GM23338 (cell line): ENCODE measurements at regions not wholly inside any gene's neighbourhood (a gene's known extent, or its start where the extent isn't known, plus 50 kb on each side); places are given as distances from the start of the nearest gene placed in this dataset.

Experiments
- ATAC-seq: fragments of 200-7000 bp; cut with Tn5 transposase; 3 replicates; pipeline ENCODE4 v1.9.1; 2020
- DNase-seq: peaks from one replicate; pipeline ENCODE4 v3.0.0-alpha.2; 2015; ENCODE audit warnings: low spot score
- H2AFZ ChIP-seq: fragments of 200-600 bp; sonication (generic); 2 replicates; pipeline ENCODE4 v1.8.0; 2016; ENCODE audit warnings: antibody characterized with exemption, mild to moderate bottlenecking, moderate library complexity
- H3F3A ChIP-seq: fragments of 200-600 bp; sonication (generic); replicated peaks from 2 replicates; pipeline ENCODE4 v1.8.0; 2017; ENCODE audit warnings: antibody characterized with exemption, mixed run types, low read depth
- H3K27ac ChIP-seq: fragments of 200-600 bp; sonication (generic); 2 replicates; pipeline ENCODE4 v1.6.1; 2016; ENCODE audit warnings: low read depth
- H3K27me3 ChIP-seq: fragments of 200-600 bp; sonication (generic); 2 replicates; pipeline ENCODE4 v1.8.0; 2016; ENCODE audit warnings: mild to moderate bottlenecking, mixed run types, moderate library complexity; ENCODE audit not compliant: insufficient read depth
- H3K36me3 ChIP-seq: fragments of 200-600 bp; sonication (generic); 2 replicates; pipeline ENCODE4 v1.8.0; 2016; ENCODE audit warnings: mild to moderate bottlenecking; ENCODE audit not compliant: insufficient read depth
- H3K4me1 ChIP-seq: fragments of 200-600 bp; sonication (generic); 2 replicates; pipeline ENCODE4 v1.8.0; 2016; ENCODE audit warnings: mild to moderate bottlenecking, moderate library complexity; ENCODE audit not compliant: insufficient read depth
- H3K4me2 ChIP-seq: fragments of 200-600 bp; sonication (generic); 2 replicates; pipeline ENCODE4 v1.7.1; 2017; ENCODE audit warnings: mixed run types
- H3K4me3 ChIP-seq: fragments of 200-600 bp; sonication (generic); 2 replicates; pipeline ENCODE4 v1.6.1; 2016; ENCODE audit warnings: mixed run types
- H3K79me2 ChIP-seq: fragments of 200-600 bp; sonication (generic); replicated peaks from 2 replicates; pipeline ENCODE4 v1.8.0; 2017; ENCODE audit warnings: mild to moderate bottlenecking; ENCODE audit not compliant: insufficient read depth
- H3K9me2 ChIP-seq: fragments of 200-600 bp; sonication (generic); 2 replicates; pipeline ENCODE4 v1.8.0; 2017; ENCODE audit not compliant: insufficient read depth
- H4K20me1 ChIP-seq: fragments of 200-600 bp; sonication (generic); replicated peaks from 2 replicates; pipeline ENCODE4 v1.8.0; 2017; ENCODE audit warnings: mild to moderate bottlenecking; ENCODE audit not compliant: insufficient read depth
- H3K27ac Mint-ChIP-seq: 2 replicates; pipeline ENCODE4 v1.8.0; 2020; ENCODE audit warnings: inconsistent platforms, mild to moderate bottlenecking, moderate library complexity, mixed read lengths
- H3K27me3 Mint-ChIP-seq: 3 replicates; pipeline ENCODE4 v1.8.0; 2022; ENCODE audit warnings: low read depth, mild to moderate bottlenecking, moderate library complexity, mixed read lengths, inconsistent platforms; ENCODE audit not compliant: insufficient read depth, poor library complexity
- H3K36me3 Mint-ChIP-seq: 3 replicates; pipeline ENCODE4 v1.8.0; 2021; ENCODE audit warnings: low read depth, mild to moderate bottlenecking, inconsistent platforms, moderate library complexity, mixed read lengths
- H3K4me1 Mint-ChIP-seq: 3 replicates; pipeline ENCODE4 v1.8.0; 2020; ENCODE audit warnings: mild to moderate bottlenecking, inconsistent platforms, mixed read lengths
- H3K4me3 Mint-ChIP-seq: 3 replicates; pipeline ENCODE4 v1.8.0; 2021; ENCODE audit warnings: moderate library complexity, mild to moderate bottlenecking, inconsistent platforms, mixed read lengths
- H3K9me3 Mint-ChIP-seq: 3 replicates; pipeline ENCODE4 v1.8.0; 2020; ENCODE audit warnings: moderate library complexity, mild to moderate bottlenecking, inconsistent platforms, mixed read lengths
- CREB1 ChIP-seq: fragments of 250-450 bp; sonication (Bioruptor Pico); IDR thresholded peaks from 2 replicates; pipeline ENCODE4 v1.5.0; 2020; ENCODE audit warnings: low read depth, mild to moderate bottlenecking, moderate library complexity
- ETS1 ChIP-seq: IDR thresholded peaks from 2 replicates; pipeline ENCODE4 v1.6.1; 2016; ENCODE audit warnings: antibody characterized with exemption
- EZH2 ChIP-seq: fragments of 200-600 bp; sonication (generic); IDR thresholded peaks from one replicate; pipeline ENCODE4 v1.8.0; 2017; ENCODE audit warnings: antibody characterized with exemption, mild to moderate bottlenecking, low read depth; ENCODE audit not compliant: unreplicated experiment
- EZH2phosphoT487 ChIP-seq: fragments of 200-600 bp; sonication (generic); IDR thresholded peaks from one replicate; pipeline ENCODE4 v1.8.1; 2018; ENCODE audit warnings: antibody characterized with exemption; ENCODE audit not compliant: unreplicated experiment
- JUNB ChIP-seq: IDR thresholded peaks from one replicate; pipeline ENCODE4 v1.6.1; 2016; ENCODE audit warnings: antibody characterized with exemption; ENCODE audit not compliant: unreplicated experiment
- NANOG ChIP-seq: IDR thresholded peaks from 2 replicates; pipeline ENCODE4 v1.6.1; 2016; ENCODE audit warnings: antibody characterized with exemption, borderline replicate concordance
- POLR2AphosphoS5 ChIP-seq: IDR thresholded peaks from 2 replicates; pipeline ENCODE4 v1.6.1; 2016; ENCODE audit warnings: antibody characterized with exemption, low read depth
- STAT1 ChIP-seq: IDR thresholded peaks from one replicate; pipeline ENCODE4 v1.6.1; 2016; ENCODE audit warnings: antibody characterized with exemption; ENCODE audit not compliant: unreplicated experiment
- ZNF114 ChIP-seq: fragments of 250-450 bp; sonication (Bioruptor Pico); IDR thresholded peaks from 2 replicates; pipeline ENCODE4 v1.5.0; 2020; ENCODE audit warnings: mild to moderate bottlenecking, moderate library complexity
- ZNF331 ChIP-seq: fragments of 250-450 bp; sonication (Bioruptor Pico); IDR thresholded peaks from 2 replicates; pipeline ENCODE4 v1.5.0; 2020; ENCODE audit warnings: low read depth, mild to moderate bottlenecking, moderate library complexity
- TF ChIP-seq, protein P1 (sequence below), 2 experiments: fragments of 200-600 bp in 1 of 2; sonication (generic) in 1 of 2; conservative IDR thresholded peaks; 2 replicates each; pipeline versions ENCODE4 v1.5.1 to v1.6.1; 2016 to 2017; ENCODE audit warnings: antibody characterized with exemption in 2 of 2, low read depth in 2 of 2, mild to moderate bottlenecking in 2 of 2, moderate library complexity in 1 of 2
- TF ChIP-seq, protein P2 (sequence below): IDR thresholded peaks from one replicate; pipeline ENCODE4 v1.6.1; 2018; ENCODE audit warnings: antibody characterized with exemption; ENCODE audit not compliant: unreplicated experiment
- TF ChIP-seq, protein P3 (sequence below): fragments of 250-450 bp; sonication (Bioruptor Pico); IDR thresholded peaks from 2 replicates; pipeline ENCODE4 v1.5.0; 2020; ENCODE audit warnings: mild to moderate bottlenecking, moderate library complexity

DNA sequence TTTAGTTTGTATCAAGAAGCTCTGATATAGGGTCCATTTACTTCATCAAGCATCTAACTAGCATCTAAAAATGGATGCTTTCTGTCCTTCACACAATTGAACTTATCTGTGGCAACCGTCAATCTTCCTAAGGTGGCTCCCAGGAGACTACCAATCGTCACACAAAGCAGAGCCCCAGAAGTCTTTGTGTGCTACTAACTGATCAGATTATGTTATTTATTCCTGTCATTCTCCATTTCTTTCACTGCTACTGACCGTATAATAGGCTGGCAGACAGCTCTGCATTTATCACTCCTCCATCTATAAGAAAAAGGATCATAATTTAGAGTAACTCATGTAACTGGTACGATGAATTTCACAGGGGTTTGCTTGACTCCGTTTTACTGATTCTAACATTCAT, 585.0 kb upstream of the NXPH2 start:
- H3K27ac ChIP-seq, result no peak overlapping the region
- no peaks in the 10 kb centered on the region for H3K9me2 ChIP-seq
- DNase-seq (no peak), ATAC-seq (no peak)
- H3K4me3 Mint-ChIP-seq, result no peak overlapping the region
- H3K4me1 Mint-ChIP-seq, result peaks cover 19% of the 10 kb centered on the region
- peaks cover 8% of the 10 kb centered on the region; the same call in 1 of the 2 replicates for H3K4me1 ChIP-seq
- no peak overlapping the region for H3K27ac Mint-ChIP-seq
- peaks cover 24% of the 10 kb centered on the region for H3K27me3 ChIP-seq
- no peak overlapping the region for H3K4me2 ChIP-seq
- no peaks in the 10 kb centered on the region for H3F3A ChIP-seq
- H3K9me3 Mint-ChIP-seq, result no peaks in the 10 kb centered on the region
- H4K20me1 ChIP-seq, result no peaks in the 10 kb centered on the region
- no peaks in the 10 kb centered on the region for H3K79me2 ChIP-seq
- peaks cover 14% of the 10 kb centered on the region for H3K27me3 Mint-ChIP-seq
- no peaks in the 10 kb centered on the region for H3K36me3 Mint-ChIP-seq
- no peaks in the 10 kb centered on the region for H3K36me3 ChIP-seq
- TF ChIP-seq NANOG (no peak), POLR2AphosphoS5 (no peak), ZNF114 (CRISPR knock-in tag) (no peak), EZH2phosphoT487 (no peak), STAT1 (no peak), ZNF331 (CRISPR knock-in tag) (no peak), JUNB (no peak), EZH2 (no peak), CREB1 (CRISPR knock-in tag) (no peak), ETS1 (no peak)
- TF ChIP-seq, protein P1, sequence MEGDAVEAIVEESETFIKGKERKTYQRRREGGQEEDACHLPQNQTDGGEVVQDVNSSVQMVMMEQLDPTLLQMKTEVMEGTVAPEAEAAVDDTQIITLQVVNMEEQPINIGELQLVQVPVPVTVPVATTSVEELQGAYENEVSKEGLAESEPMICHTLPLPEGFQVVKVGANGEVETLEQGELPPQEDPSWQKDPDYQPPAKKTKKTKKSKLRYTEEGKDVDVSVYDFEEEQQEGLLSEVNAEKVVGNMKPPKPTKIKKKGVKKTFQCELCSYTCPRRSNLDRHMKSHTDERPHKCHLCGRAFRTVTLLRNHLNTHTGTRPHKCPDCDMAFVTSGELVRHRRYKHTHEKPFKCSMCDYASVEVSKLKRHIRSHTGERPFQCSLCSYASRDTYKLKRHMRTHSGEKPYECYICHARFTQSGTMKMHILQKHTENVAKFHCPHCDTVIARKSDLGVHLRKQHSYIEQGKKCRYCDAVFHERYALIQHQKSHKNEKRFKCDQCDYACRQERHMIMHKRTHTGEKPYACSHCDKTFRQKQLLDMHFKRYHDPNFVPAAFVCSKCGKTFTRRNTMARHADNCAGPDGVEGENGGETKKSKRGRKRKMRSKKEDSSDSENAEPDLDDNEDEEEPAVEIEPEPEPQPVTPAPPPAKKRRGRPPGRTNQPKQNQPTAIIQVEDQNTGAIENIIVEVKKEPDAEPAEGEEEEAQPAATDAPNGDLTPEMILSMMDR (conservative IDR thresholded peaks at IDR 0.05; ENCODE audit: low read depth in 2 of 2), result no peak
- TF ChIP-seq, protein P2, sequence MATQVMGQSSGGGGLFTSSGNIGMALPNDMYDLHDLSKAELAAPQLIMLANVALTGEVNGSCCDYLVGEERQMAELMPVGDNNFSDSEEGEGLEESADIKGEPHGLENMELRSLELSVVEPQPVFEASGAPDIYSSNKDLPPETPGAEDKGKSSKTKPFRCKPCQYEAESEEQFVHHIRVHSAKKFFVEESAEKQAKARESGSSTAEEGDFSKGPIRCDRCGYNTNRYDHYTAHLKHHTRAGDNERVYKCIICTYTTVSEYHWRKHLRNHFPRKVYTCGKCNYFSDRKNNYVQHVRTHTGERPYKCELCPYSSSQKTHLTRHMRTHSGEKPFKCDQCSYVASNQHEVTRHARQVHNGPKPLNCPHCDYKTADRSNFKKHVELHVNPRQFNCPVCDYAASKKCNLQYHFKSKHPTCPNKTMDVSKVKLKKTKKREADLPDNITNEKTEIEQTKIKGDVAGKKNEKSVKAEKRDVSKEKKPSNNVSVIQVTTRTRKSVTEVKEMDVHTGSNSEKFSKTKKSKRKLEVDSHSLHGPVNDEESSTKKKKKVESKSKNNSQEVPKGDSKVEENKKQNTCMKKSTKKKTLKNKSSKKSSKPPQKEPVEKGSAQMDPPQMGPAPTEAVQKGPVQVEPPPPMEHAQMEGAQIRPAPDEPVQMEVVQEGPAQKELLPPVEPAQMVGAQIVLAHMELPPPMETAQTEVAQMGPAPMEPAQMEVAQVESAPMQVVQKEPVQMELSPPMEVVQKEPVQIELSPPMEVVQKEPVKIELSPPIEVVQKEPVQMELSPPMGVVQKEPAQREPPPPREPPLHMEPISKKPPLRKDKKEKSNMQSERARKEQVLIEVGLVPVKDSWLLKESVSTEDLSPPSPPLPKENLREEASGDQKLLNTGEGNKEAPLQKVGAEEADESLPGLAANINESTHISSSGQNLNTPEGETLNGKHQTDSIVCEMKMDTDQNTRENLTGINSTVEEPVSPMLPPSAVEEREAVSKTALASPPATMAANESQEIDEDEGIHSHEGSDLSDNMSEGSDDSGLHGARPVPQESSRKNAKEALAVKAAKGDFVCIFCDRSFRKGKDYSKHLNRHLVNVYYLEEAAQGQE, result no peak
- TF ChIP-seq, protein P3, sequence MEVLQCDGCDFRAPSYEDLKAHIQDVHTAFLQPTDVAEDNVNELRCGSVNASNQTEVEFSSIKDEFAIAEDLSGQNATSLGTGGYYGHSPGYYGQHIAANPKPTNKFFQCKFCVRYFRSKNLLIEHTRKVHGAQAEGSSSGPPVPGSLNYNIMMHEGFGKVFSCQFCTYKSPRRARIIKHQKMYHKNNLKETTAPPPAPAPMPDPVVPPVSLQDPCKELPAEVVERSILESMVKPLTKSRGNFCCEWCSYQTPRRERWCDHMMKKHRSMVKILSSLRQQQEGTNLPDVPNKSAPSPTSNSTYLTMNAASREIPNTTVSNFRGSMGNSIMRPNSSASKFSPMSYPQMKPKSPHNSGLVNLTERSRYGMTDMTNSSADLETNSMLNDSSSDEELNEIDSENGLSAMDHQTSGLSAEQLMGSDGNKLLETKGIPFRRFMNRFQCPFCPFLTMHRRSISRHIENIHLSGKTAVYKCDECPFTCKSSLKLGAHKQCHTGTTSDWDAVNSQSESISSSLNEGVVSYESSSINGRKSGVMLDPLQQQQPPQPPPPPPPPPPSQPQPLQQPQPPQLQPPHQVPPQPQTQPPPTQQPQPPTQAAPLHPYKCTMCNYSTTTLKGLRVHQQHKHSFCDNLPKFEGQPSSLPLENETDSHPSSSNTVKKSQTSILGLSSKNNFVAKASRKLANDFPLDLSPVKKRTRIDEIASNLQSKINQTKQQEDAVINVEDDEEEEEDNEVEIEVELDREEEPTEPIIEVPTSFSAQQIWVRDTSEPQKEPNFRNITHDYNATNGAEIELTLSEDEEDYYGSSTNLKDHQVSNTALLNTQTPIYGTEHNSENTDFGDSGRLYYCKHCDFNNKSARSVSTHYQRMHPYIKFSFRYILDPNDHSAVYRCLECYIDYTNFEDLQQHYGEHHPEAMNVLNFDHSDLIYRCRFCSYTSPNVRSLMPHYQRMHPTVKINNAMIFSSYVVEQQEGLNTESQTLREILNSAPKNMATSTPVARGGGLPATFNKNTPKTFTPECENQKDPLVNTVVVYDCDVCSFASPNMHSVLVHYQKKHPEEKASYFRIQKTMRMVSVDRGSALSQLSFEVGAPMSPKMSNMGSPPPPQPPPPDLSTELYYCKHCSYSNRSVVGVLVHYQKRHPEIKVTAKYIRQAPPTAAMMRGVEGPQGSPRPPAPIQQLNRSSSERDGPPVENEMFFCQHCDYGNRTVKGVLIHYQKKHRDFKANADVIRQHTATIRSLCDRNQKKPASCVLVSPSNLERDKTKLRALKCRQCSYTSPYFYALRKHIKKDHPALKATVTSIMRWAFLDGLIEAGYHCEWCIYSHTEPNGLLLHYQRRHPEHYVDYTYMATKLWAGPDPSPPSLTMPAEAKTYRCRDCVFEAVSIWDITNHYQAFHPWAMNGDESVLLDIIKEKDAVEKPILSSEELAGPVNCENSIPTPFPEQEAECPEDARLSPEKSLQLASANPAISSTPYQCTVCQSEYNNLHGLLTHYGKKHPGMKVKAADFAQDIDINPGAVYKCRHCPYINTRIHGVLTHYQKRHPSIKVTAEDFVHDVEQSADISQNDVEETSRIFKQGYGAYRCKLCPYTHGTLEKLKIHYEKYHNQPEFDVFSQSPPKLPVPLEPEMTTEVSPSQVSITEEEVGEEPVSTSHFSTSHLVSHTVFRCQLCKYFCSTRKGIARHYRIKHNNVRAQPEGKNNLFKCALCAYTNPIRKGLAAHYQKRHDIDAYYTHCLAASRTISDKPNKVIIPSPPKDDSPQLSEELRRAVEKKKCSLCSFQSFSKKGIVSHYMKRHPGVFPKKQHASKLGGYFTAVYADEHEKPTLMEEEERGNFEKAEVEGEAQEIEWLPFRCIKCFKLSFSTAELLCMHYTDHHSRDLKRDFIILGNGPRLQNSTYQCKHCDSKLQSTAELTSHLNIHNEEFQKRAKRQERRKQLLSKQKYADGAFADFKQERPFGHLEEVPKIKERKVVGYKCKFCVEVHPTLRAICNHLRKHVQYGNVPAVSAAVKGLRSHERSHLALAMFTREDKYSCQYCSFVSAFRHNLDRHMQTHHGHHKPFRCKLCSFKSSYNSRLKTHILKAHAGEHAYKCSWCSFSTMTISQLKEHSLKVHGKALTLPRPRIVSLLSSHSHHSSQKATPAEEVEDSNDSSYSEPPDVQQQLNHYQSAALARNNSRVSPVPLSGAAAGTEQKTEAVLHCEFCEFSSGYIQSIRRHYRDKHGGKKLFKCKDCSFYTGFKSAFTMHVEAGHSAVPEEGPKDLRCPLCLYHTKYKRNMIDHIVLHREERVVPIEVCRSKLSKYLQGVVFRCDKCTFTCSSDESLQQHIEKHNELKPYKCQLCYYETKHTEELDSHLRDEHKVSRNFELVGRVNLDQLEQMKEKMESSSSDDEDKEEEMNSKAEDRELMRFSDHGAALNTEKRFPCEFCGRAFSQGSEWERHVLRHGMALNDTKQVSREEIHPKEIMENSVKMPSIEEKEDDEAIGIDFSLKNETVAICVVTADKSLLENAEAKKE (CRISPR knock-in tag), result no peak
- H3K4me3 ChIP-seq, result no peak overlapping the region
- H2AFZ ChIP-seq, result no peak overlapping the region
